ENCODE measurements at regions not wholly inside any gene's neighbourhood (a gene's known extent, or its start where the extent isn't known, plus 50 kb on each side); places are given as distances from the start of the nearest gene placed in this dataset.

DNA sequence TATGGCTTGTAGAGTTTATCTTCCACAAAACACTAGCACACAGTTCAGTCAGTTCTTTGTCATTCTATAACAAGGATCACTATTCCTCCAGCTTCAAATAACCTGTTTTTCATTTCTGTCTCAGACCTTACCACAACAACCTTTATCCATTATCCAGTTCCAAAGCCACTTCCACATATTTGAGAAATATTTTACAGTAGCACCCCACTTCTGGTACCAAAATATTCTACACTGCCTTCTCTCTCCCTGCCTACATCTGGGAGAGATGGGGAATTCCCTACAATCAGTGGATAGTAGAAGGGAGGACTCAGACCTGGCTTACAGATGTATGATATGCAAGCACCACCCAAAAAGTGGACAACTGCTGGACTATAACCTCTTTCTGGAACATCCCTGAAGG, 651.4 kb downstream of the ADGRL2 start:
- no peak for DNase-seq (ENCODE audit: low read depth)

DNA sequence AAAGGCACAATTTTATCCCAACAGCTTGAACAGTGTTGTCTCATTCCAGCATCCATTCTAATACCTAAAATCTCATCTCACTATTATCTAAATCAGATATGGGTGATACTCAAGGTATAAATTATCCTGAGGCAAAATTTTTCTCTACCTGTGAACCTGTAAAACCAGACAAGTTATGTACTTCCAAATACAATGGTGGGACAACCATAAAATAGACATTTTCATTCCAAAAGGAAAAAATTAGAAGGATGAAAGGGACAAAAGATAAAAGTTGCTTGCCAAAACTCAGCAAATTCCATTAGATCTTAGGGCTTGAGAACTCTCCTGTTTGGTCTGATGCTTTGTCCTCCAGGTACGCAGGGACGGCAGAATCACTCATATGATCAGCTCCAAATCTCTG, 650.5 kb downstream of the ADGRL2 start:
- no peak for DNase-seq (ENCODE audit: low read depth)

- DNase-seq (ENCODE audit: low read depth) = peak; percentile 53
Observed at GRCh38 chr1:82449506-82450057, 648.8 kb downstream of the ADGRL2 start.

DNA sequence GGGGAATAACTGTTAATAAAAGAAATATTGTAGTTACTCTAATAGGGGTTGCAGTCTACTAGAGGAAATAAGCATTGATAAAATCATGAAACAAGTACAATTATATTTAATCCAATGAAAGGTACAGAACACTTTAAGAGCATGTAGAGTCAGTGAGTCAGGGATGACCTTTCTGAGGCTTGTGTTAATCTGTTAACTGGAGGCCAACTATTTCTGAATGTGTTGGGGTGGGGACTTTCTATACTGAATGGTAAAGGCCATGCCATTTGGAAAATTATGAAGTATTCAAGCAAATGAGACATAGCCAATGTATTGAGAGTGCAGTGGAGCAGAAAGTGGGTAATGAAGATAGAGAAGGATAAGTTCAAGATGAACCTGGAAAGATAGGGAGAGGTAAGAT, 646.2 kb downstream of the ADGRL2 start:
- no peak for DNase-seq (ENCODE audit: low read depth)

- DNase-seq (ENCODE audit: low read depth) = no peak
Observed at GRCh38 chr1:82446236-82446635, 645.5 kb downstream of the ADGRL2 start.

DNA sequence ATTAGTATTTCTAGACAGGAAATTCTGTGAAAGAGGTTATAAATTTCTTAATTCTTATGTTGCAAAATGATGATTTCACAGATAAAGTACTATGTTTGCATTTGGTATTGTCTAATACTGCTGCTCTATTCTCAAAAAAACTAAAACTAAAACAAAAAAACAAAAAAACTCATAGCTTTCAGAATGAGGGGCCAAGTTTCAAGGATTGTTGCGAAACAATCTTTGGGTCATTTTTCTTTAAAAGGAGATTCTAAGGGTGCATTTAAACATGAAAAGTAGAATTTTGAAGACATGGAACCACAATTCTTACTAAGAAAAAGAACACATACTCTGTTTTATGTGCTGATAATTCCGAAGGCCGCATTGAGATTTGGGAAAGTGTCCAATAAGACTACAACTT, 645.1 kb downstream of the ADGRL2 start:
- no peak for DNase-seq (ENCODE audit: low read depth)

- DNase-seq (ENCODE audit: low read depth) = no peak
Observed at GRCh38 chr1:82445132-82445531, 644.4 kb downstream of the ADGRL2 start.

DNA sequence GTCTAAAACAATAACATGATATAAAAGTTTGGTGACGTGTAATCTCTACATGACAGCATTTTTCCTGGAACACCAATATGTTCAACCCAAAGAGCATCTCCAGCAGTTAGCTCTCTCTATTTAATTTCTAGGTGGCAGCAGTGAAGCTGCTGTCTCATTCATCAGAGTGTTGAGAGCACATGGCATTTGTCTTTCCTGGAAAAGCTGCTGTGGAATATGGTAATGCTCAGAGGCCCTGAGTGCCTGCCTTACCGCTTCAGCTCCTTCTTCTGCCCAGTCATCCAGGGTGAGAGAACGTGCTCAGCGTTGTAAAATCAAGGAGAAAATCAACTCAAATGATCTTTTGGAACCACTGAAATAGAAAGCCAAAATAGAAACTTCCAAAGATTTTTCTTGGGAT, 640.7 kb downstream of the ADGRL2 start:
- DNase-seq (ENCODE audit: low read depth) = no peak

GRCh38 chr1:82423174-82423815, 622.6 kb downstream of the ADGRL2 start:
- peak; percentile 27 for DNase-seq (ENCODE audit: low read depth)

GRCh38 chr1:82421782-82422181, 621.0 kb downstream of the ADGRL2 start:
- DNase-seq (ENCODE audit: low read depth) = no peak

- no peak for DNase-seq (ENCODE audit: low read depth)
Observed at GRCh38 chr1:82420584-82420983, 619.9 kb downstream of the ADGRL2 start.

GRCh38 chr1:82411605-82412004, 610.9 kb downstream of the ADGRL2 start:
- no peak for DNase-seq (ENCODE audit: low read depth)

- DNase-seq (ENCODE audit: low read depth) = no peak
Observed at GRCh38 chr1:82405333-82405732, 604.6 kb downstream of the ADGRL2 start.

GRCh38 chr1:82401116-82401515, 600.4 kb downstream of the ADGRL2 start:
- no peak for DNase-seq (ENCODE audit: low read depth)

DNA sequence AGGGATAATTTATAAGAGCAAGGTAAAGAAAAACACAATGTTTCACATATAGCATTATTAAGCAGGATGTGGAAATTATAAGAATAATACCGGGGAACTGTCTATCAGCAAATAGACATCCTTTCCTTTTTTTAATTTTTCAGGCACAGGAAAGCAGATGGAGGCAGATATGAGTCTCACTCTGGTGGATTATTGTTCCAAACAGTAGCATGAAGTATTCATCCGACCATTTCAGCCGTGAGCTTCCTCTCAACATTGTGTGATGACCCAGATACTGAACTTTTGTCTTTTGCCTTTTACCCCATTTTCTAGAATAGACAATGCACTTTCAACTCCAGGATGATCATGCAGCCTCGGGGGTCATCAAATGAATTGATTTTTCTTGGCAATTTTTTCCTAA, 599.8 kb downstream of the ADGRL2 start:
- no peak for DNase-seq (ENCODE audit: low read depth)

GRCh38 chr1:82399093-82399492, 598.4 kb downstream of the ADGRL2 start:
- peak; percentile 26 for DNase-seq (ENCODE audit: low read depth)

- peak; percentile 29 for DNase-seq (ENCODE audit: low read depth)
Observed at GRCh38 chr1:82398357-82398756, 597.6 kb downstream of the ADGRL2 start.

GRCh38 chr1:82395440-82395839, 594.7 kb downstream of the ADGRL2 start:
- no peak for DNase-seq (ENCODE audit: low read depth)

- DNase-seq (ENCODE audit: low read depth) = peak; percentile 3
Observed at GRCh38 chr1:82392946-82393345, 592.2 kb downstream of the ADGRL2 start.

- DNase-seq (ENCODE audit: low read depth) = no peak
Observed at GRCh38 chr1:82392513-82392912, 591.8 kb downstream of the ADGRL2 start.

GRCh38 chr1:82391712-82392111, 591.0 kb downstream of the ADGRL2 start:
- DNase-seq (ENCODE audit: low read depth) = no peak

DNA sequence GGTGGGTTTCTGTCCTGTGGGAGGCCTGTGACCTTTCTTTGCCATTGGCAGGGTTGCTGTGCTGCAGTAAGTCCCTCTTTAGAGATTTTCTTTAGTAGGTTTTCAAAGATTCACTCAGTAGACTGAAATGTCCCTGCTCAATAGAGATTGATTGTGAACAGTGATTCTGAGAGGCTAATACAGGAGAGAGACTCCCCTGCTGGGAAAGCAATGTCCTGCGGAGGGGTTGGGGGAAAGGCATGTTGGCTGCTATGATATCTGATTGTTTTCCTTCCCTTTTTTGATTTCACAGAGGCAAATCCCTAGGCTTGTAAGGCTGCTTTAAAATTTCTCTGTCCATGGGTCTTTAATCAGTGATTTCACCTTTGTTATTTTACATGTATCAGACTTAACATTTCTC, 589.9 kb downstream of the ADGRL2 start:
- no peak for DNase-seq (ENCODE audit: low read depth)

DNA sequence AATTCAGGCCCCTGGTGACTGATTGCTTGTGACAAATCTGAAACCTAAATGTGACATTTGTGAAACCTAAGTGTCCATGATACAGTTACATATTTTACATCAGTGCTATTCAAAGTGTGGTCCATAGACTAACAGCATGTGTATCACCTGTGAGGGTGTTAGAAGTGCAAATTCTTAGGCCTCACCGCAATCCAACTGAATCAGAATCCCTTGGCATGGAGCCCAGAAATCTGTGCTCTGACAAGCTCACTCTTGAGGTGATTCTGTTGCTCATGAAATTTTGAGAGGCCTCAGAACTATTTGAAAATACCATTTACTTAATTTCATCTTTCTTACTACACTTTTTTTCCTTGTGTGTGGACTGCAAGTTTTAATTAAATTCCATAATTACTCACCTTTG, 587.9 kb downstream of the ADGRL2 start:
- peak; percentile 70 for DNase-seq (ENCODE audit: low read depth)

DNA sequence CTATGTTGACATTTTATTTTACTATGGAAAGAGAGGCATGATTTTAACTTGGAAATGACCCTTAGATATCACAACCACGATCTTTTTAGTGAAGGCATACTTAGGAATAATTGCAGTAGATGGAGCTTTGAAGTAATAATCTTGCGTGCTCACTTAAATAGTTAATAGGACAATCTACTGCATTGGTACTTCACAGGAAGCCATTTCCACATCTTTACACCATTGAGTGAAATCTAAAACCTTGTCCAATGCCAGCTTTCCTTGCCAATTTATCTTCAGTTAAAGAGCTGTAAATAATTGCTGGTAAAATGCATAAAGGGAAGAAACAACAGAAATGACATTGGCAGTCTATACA, 586.3 kb downstream of the ADGRL2 start:
- DNase-seq (ENCODE audit: low read depth) = no peak
